Mammary epithelial cell (primary cell): ENCODE measurements at regions not wholly inside any gene's neighbourhood (a gene's known extent, or its start where the extent isn't known, plus 50 kb on each side); places are given as distances from the start of the nearest gene placed in this dataset.

ENCODE experiments used
- CTCF ChIP-seq, 2 donors: IDR thresholded peaks in 1 of 2; conservative IDR thresholded peaks in 1 of 2; 2 replicates each; pipeline ENCODE4 v1.5.1; 2011 to 2012; ENCODE audit warnings: inconsistent platforms in 2 of 2, low read length in 2 of 2, mild to moderate bottlenecking in 2 of 2, control low read depth in 1 of 2, low read depth in 1 of 2; ENCODE audit not compliant: insufficient read depth in 1 of 2; ENCODE audit errors: extremely low read depth in 1 of 2
- EZH2 ChIP-seq: IDR thresholded peaks from 2 replicates; pipeline ENCODE4 v1.6.1; 2012; ENCODE audit warnings: low read length, inconsistent platforms, borderline replicate concordance

GRCh38 chr1:166705376-166706289 is 133.6 kb upstream of the POGK start:
- TF ChIP-seq CTCF (conservative IDR thresholded peaks at IDR 0.05 in 1 of 2, IDR thresholded peaks at IDR 0.05 in 1 of 2; ENCODE audit: extremely low read depth in 1 of 2, insufficient read depth in 1 of 2, low read depth in 1 of 2, low read length in 2 of 2) (no peak), EZH2 (no peak)
